HG02798 (cell line): ENCODE measurements at regions not wholly inside any gene's neighbourhood (a gene's known extent, or its start where the extent isn't known, plus 50 kb on each side); places are given as distances from the start of the nearest gene placed in this dataset.
A peak's percentile ranks its signal among the peaks of the same experiment; 100 is the strongest.

Experiments used
- ATAC-seq: cut with Tn5 transposase; IDR thresholded peaks from one replicate; pipeline ENCODE4 v1.9.1; 2021; ENCODE audit warnings: mild to moderate bottlenecking; ENCODE audit not compliant: unreplicated experiment, poor library complexity

GRCh38 chr5:14959399-14960119 lies 88.0 kb upstream of the ANKH start:
- ATAC-seq: no peak

DNA sequence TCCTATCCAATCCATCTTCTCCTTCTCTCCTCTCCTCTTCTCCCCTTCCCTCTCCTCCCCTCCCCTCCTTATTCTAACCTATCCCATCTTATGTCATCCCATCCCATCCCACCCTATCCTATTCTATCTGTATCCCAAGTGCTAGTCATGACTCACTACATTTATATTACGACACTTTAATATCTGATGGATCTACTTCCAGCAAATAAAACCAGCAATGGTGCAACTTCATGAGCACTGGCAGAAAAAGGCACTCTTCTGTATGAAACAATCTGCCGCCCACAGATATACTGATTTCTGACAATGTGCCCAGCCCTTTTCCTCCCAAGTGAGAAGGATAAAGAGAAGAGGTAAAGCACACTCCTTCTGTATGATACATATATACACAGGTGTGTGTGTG lies 86.6 kb upstream of the ANKH start:
- no peak for ATAC-seq

DNA sequence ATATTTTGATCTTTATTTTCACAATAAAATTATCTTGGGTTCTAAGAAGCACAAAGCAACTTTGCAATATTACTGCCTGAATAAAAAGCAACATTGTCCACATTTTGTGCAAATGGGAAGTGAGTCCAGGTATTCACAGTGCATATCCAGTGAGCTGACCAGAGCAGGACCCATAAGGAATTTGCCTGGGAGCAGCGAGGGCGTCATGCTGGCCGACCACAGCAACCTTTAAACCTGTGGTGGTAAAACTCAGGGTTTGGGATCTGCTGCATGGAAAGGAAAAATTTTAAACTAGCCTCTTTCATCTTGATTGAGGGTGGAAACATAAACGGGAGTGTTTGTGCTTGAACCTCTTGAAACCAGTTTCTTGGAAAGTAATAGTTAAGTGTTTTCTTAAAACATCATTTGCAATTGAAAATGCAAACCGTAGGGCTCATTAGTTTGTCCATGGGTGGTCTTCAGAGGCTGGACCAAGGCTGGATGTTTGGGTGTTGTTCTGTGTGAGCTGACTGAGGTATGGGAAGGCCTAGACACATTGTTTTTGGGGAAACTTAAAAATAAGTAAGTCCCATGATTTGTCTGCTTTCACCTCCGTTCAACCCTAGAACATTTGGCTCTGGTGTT lies 85.0 kb upstream of the ANKH start:
- no peak for ATAC-seq

- no peak for ATAC-seq
Measured at GRCh38 chr5:14954616-14955343, 83.2 kb upstream of the ANKH start.

DNA sequence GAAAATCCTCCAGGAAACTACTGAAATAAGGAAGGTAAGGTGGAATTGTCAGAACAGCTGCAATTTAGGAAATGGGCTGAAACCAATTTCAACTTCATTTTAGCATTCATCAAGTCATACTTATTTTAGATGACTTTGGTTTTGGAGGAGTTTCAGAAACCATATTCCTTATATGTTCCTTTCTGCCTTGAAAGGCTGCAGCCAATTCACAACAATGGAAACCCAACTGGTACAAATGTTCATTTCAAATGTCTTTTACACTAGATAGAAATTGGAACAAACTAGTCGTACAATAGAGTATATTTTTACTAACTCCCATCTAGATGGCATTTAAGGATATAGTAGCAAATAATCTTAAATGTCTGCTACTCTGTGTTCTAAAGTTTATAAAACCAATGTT lies 82.6 kb upstream of the ANKH start:
- no peak for ATAC-seq

DNA sequence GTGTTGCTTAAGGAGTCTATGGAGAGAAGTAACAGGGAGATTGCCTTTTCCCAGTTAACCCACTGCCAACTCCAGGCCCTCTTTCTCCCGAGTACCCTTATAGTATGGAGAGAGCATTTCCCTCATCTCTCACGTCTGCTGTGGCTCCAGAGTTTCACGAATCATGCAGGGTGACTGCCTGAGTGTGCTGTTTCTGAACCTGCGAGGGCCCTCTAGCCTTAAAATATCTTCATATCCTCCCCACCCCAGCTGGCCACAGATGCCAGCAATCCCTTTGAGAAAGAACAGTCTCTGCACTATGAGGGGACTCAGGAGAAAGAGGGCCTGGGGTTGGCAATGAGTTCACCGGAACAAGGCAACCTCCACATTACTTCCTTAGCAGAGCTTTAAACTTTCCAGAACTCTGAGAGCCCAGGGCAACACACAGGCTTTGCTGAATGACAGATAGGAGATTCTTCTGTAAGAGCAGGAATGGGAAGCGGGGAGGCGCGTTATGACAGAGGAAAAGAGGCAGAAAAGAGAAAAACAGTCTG lies 81.6 kb upstream of the ANKH start:
- no peak for ATAC-seq

- ATAC-seq: no peak
Measured at GRCh38 chr5:14948383-14948782, 76.8 kb upstream of the ANKH start.

DNA sequence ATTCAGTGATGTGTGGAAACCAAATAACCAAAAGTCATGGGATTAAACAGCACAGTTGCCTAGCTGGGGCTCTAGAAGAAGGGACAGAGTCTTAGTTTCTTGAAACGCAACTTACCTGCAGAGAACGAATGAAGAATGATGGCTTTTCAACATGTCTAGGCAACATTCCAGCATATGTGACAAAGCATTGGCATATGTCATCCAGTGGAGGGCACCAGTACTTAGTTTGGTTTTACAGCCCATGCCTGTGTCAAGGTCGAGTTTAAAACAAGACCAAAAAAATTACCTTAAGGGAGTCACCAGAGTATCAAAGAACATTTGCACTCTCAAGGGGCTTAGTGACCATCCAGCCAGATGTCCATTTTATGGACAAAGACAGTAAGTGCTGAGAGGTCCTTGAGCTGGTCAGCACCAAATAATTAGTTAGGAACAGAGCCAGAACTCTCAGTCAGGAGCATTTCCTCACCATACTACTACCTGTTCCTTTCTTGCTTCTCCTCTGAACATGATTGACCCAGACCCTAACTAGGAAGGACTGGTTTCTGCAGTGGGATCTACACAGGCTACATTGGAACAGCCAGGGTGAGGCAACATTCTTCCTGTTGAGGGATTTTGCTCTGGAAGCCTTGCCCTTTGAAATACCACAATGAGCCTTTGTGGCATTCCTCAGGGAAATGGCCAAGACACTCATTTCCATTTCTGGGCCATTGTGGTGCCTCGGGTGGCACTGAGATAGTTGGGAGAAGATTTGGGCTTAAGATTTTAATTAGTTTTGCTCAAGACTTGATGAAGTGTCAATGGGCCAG lies 75.4 kb upstream of the ANKH start:
- peak; percentile 68 for ATAC-seq

GRCh38 chr5:14945450-14945849 lies 73.9 kb upstream of the ANKH start:
- no peak for ATAC-seq

DNA sequence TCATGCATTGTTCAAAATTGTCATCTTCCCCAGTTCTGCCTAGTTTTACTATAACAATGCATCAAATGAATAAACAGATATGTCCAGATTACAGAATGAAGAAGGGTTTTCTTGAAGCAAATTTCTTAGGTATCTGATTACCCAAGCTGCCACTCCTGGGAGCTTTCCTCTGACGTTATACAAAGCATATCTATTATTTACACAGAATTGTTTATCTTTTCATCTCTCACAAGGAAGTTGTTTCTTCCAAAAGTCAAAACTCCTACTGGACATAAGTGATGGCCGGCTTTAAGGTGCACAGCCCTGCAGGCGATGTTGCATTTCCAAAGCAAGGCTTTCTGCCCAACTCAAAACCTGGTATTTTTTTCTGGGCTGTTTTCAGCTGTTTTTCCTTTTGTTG lies 73.4 kb upstream of the ANKH start:
- ATAC-seq: no peak

- ATAC-seq: no peak
Measured at GRCh38 chr5:14944350-14944739, 72.8 kb upstream of the ANKH start.

DNA sequence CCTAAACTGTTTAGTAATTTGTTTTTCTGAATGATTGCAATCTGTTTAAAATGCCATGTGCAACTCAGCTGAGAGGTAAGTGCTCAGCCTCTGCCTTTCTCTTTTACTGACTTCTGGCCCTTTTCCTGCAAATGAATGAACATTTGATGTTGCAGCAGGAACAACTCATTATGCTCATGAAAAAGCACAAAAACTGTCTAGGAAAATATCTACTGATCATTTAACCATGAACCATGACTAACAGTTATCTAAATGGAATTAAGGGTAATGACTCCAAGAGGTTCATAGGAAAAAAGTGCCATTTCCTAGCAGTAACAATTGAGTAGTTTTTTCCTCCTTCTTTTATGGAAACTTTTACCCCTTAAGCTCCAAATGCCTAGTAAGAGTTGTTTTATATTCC lies 70.6 kb upstream of the ANKH start:
- ATAC-seq: no peak

- ATAC-seq: no peak
Measured at GRCh38 chr5:14937254-14937653, 65.7 kb upstream of the ANKH start.

DNA sequence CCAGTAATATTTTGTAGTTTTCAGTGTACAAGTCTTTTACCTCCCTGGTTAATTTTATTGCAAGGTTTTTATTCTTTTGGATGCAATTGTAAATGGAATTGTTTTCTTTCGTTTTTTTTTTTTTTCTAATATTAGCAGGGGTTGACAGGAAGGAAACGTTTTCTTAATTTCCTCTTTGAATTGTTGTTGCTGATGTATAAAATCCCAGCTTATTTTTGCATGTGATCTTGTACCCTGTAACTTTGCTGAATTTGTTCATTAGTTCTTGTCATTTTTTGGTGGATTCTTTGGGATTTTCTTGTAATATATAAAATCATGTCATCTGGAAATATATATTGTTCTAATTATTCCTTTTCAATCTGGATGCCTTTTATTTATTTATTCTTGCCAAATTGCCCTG lies 65.0 kb upstream of the ANKH start:
- ATAC-seq: no peak

DNA sequence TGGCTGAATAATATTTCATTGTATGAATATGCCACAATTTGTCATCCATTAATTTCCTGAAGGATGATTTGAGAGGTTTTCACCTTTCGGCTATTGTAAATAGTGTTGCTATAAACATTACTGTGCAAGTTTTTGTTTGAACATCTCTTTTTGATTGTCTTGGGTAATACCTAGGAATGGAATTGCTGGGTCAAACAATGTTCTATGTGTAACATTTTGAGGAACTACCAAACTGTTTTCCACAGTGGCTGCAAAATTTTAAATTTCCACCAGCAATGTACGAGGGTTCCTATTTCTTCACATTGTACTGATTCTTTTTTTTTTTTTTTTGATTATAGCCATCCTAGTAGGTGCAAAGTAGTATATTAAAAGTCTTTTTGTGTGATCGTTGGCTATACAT lies 63.8 kb upstream of the ANKH start:
- ATAC-seq: no peak

GRCh38 chr5:14932902-14933469 lies 61.4 kb upstream of the ANKH start:
- no peak for ATAC-seq

DNA sequence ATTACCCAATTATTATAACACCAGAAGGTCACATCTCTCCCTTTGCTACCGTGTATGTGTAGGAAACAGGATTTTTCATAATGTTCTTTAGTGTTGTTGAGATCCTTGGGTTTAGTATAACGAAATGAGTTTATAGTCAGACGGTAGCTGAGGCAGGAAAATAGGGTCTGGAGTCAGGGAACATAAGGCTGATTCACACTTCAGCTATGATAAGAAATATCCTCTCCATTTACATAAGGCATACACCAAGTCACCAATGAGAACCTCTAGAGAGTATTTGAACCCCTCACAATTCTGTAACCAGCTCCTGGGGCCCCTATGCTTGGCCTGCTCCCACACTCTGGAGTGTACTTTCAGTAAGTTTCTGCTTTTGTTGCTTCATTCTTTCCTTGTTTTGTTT lies 58.9 kb upstream of the ANKH start:
- no peak for ATAC-seq

GRCh38 chr5:14929293-14930065 lies 57.9 kb upstream of the ANKH start:
- no peak for ATAC-seq

DNA sequence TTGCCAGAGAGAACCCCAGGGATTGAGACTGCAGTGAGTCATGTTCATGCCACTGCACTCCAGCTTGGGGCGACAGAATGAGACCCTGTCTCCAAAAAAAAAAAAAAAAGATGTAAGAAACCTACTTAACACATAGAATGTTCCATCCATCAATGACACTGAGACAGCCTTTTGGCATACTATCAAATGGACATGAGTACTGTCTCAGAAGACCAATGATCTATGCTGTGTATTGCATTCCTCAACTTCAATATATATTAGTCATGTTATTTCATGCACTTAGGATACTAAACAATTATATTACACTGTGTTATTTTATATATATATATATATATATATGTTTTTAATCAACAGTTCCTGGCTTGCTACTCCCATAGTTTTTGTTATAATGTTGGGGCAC lies 57.1 kb upstream of the ANKH start:
- ATAC-seq: no peak

DNA sequence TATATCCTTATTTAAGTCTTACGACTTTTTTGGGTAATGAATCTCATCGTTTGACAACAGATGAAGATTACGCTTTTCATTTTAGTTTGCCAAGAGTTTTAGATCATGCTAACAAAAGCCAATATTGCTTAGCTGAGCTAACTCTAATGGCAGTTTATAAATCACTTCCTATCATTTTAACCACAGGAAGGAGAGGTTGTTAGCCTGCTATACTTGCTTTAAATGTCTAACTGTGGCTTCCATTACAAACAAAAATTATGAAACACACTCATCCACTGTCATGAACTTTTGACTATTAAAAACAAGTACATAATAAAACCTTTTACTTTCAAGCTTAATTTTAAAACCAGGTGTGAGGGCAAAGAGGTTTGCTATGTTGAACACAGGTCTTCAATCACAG lies 53.7 kb upstream of the ANKH start:
- no peak for ATAC-seq
